GM12891 (cell line): ENCODE measurements at regions not wholly inside any gene's neighbourhood (a gene's known extent, or its start where the extent isn't known, plus 50 kb on each side); places are given as distances from the start of the nearest gene placed in this dataset.

Source experiments
- POLR2A ChIP-seq: IDR thresholded peaks from 2 replicates; pipeline ENCODE4 v1.6.1; 2011; ENCODE audit warnings: low read depth, low read length, control low read depth
- POU2F2 ChIP-seq: IDR thresholded peaks from 2 replicates; pipeline ENCODE4 v1.6.1; 2011; ENCODE audit warnings: low read depth, mild to moderate bottlenecking, control low read depth, low read length, moderate library complexity

DNA sequence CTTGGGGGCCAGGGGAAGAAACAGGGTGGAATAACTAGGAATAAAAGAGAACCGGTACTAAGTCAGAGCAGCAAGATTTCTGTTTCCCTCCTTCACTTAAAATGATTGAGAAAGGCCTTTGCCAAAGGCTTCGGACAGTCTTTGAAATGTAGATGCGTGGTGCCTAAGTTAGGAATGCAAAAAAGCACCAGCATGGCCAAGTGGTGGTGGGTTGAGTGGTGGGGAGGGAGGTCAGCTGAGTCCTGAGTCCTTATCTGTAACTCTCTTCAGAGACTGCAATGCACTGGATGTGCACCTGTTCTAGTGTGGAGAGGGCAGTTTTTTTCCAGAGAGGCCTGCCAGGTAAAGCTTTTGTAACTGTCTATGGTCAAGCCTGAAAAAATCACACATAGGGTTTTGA, 919.9 kb downstream of the FSCB start:
- no peak for TF ChIP-seq POLR2A
- no peak for TF ChIP-seq POU2F2
